Neuronal stem cell (in vitro differentiated cells): ENCODE measurements at regions not wholly inside any gene's neighbourhood (a gene's known extent, or its start where the extent isn't known, plus 50 kb on each side); places are given as distances from the start of the nearest gene placed in this dataset.

Source experiments
- DNase-seq: peaks from one replicate; pipeline ENCODE4 v3.0.0-alpha.2; 2013; ENCODE audit warnings: low spot score
- H2AFZ ChIP-seq: one replicate; pipeline ENCODE4 v1.6.1; 2013; ENCODE audit warnings: mild to moderate bottlenecking, low read length, inconsistent platforms
- H2AK5ac ChIP-seq: 2 replicates; pipeline ENCODE4 v1.6.1; 2013; ENCODE audit warnings: low read depth, mild to moderate bottlenecking, inconsistent platforms, low read length, moderate library complexity, mixed read lengths
- H2BK120ac ChIP-seq: 2 replicates; pipeline ENCODE4 v1.6.1; 2013; ENCODE audit warnings: low read depth, mild to moderate bottlenecking, inconsistent platforms, low read length, moderate library complexity, mixed read lengths
- H2BK12ac ChIP-seq: one replicate; pipeline ENCODE4 v1.6.1; 2013; ENCODE audit warnings: low read length, inconsistent platforms
- H2BK15ac ChIP-seq: 2 replicates; pipeline ENCODE4 v1.6.1; 2013; ENCODE audit warnings: mild to moderate bottlenecking, low read length, inconsistent platforms, mixed read lengths
- H2BK5ac ChIP-seq: one replicate; pipeline ENCODE4 v1.6.1; 2013; ENCODE audit warnings: inconsistent platforms, mild to moderate bottlenecking, low read length, moderate library complexity
- H3K14ac ChIP-seq: one replicate; pipeline ENCODE4 v1.6.1; 2013; ENCODE audit warnings: low read length, inconsistent platforms
- H3K18ac ChIP-seq: 2 replicates; pipeline ENCODE4 v1.6.1; 2013; ENCODE audit warnings: low read length, inconsistent platforms
- H3K23ac ChIP-seq: 2 replicates; pipeline ENCODE4 v1.6.1; 2013; ENCODE audit warnings: low read depth, mild to moderate bottlenecking, mixed read lengths, low read length, inconsistent platforms; ENCODE audit not compliant: poor library complexity
- H3K27ac ChIP-seq: replicated peaks from 3 replicates; pipeline ENCODE4 v1.5.1; 2013; ENCODE audit warnings: low read length, inconsistent platforms
- H3K27me3 ChIP-seq, 3 experiments: 2 replicates each; pipeline ENCODE4 v1.6.1; 2013; ENCODE audit warnings: low read length in 3 of 3, mild to moderate bottlenecking in 2 of 3, inconsistent platforms in 1 of 3, low read depth in 1 of 3, mixed read lengths in 1 of 3, moderate library complexity in 1 of 3; ENCODE audit not compliant: control insufficient read depth in 3 of 3, insufficient read depth in 3 of 3
- H3K36me3 ChIP-seq, 2 donors: replicated peaks in 1 of 2; 2 replicates each; pipeline ENCODE4 v1.6.1; 2013; ENCODE audit warnings: low read length in 2 of 2; ENCODE audit not compliant: control insufficient read depth in 2 of 2, insufficient read depth in 2 of 2
- H3K4ac ChIP-seq: 2 replicates; pipeline ENCODE4 v1.6.1; 2013; ENCODE audit warnings: inconsistent platforms, mild to moderate bottlenecking, low read length, moderate library complexity
- H3K4me1 ChIP-seq, 2 donors: 1 replicate in 1 of 2; 2 replicates in 1 of 2; pipeline ENCODE4 v1.6.1; 2013; ENCODE audit warnings: low read length in 2 of 2, low read depth in 1 of 2; ENCODE audit not compliant: control insufficient read depth in 2 of 2, insufficient read depth in 1 of 2
- H3K4me2 ChIP-seq: one replicate; pipeline ENCODE4 v1.6.1; 2013; ENCODE audit warnings: mild to moderate bottlenecking, low read length, inconsistent platforms; ENCODE audit not compliant: insufficient read depth, poor library complexity, severe bottlenecking
- H3K4me3 ChIP-seq, 2 donors: 2 replicates each; pipeline ENCODE4 v1.5.1; 2013; ENCODE audit warnings: low read length in 2 of 2, mild to moderate bottlenecking in 2 of 2, inconsistent platforms in 1 of 2, moderate library complexity in 1 of 2
- H3K79me1 ChIP-seq: one replicate; pipeline ENCODE4 v1.6.1; 2013; ENCODE audit warnings: low read depth, mild to moderate bottlenecking, inconsistent platforms, low read length, moderate library complexity
- H3K9ac ChIP-seq: one replicate; pipeline ENCODE4 v1.6.1; 2013; ENCODE audit warnings: mild to moderate bottlenecking, low read depth, low read length, inconsistent platforms; ENCODE audit not compliant: poor library complexity
- H3K9me3 ChIP-seq, 2 donors: replicated peaks in 1 of 2; 2 replicates each; pipeline versions ENCODE3 to v1.6.1; 2013; ENCODE audit warnings: low read length in 2 of 2, mild to moderate bottlenecking in 2 of 2, inconsistent platforms in 1 of 2, low read depth in 1 of 2, mixed read lengths in 1 of 2, moderate library complexity in 1 of 2; ENCODE audit not compliant: control insufficient read depth in 2 of 2, insufficient read depth in 1 of 2
- H4K8ac ChIP-seq: one replicate; pipeline ENCODE4 v1.6.1; 2013; ENCODE audit warnings: low read depth, mild to moderate bottlenecking, inconsistent platforms, low read length, moderate library complexity
- H4K91ac ChIP-seq: one replicate; pipeline ENCODE4 v1.6.1; 2013; ENCODE audit warnings: low read length, low read depth, mild to moderate bottlenecking, inconsistent platforms; ENCODE audit not compliant: poor library complexity
- WGBS, 2 donors: extraction: QIAGEN DNeasy Blood & Tissue Kit; methylation state at CpG; one replicate each; pipeline ENCODE4 v1.1.7; 2013; ENCODE audit warnings: missing lambda C conversion rate in 2 of 2, mixed read lengths in 1 of 2; ENCODE audit not compliant: insufficient read length in 2 of 2, insufficient replicate concordance in 1 of 2; ENCODE audit errors: extremely low coverage in 2 of 2; 5-methylcytosine and 5-hydroxymethylcytosine counted together

- H3K18ac ChIP-seq = no peak overlapping the region
- no peak overlapping the region for H3K4me2 ChIP-seq
- no peak overlapping the region for H4K91ac ChIP-seq
- H3K9me3 ChIP-seq = no peaks in the 10 kb centered on the region
- no CpG with 5 or more reads among the region's 2 CpGs for WGBS, 2 donors
- no peak overlapping the region for H4K8ac ChIP-seq
- no peak overlapping the region for H3K4ac ChIP-seq
- DNase-seq = no peak
- no peak overlapping the region for H2AK5ac ChIP-seq
- H3K27me3 ChIP-seq = no peaks in the 10 kb centered on the region
- no peak overlapping the region for H2BK12ac ChIP-seq
- no peak overlapping the region for H3K23ac ChIP-seq
- H2BK120ac ChIP-seq = no peak overlapping the region
- H3K79me1 ChIP-seq = no peaks in the 10 kb centered on the region
- no peak overlapping the region for H2AFZ ChIP-seq
- no peak overlapping the region for H2BK15ac ChIP-seq
- no peak overlapping the region for H3K4me3 ChIP-seq
- no peak overlapping the region for H3K14ac ChIP-seq
- no peaks in the 10 kb centered on the region for H3K36me3 ChIP-seq
- no peak overlapping the region for H3K27ac ChIP-seq
- no peaks in the 10 kb centered on the region for H3K4me1 ChIP-seq
- no peak overlapping the region for H3K9ac ChIP-seq
- no peak overlapping the region for H2BK5ac ChIP-seq
Observed at GRCh38 chr5:26034813-26035212, 1003.6 kb downstream of the CDH9 start.

GRCh38 chr5:26031481-26031880 lies 1006.9 kb downstream of the CDH9 start:
- no peak overlapping the region for H3K14ac ChIP-seq
- no CpG with 5 or more reads among the region's 3 CpGs for WGBS, 2 donors
- no peaks in the 10 kb centered on the region for H3K9me3 ChIP-seq
- H2BK12ac ChIP-seq = no peak overlapping the region
- DNase-seq = no peak
- no peak overlapping the region for H2AK5ac ChIP-seq
- no peak overlapping the region for H2BK120ac ChIP-seq
- H3K18ac ChIP-seq = no peak overlapping the region
- H3K23ac ChIP-seq = no peak overlapping the region
- H4K8ac ChIP-seq = no peak overlapping the region
- no peak overlapping the region for H2BK15ac ChIP-seq
- H2AFZ ChIP-seq = no peak overlapping the region
- no peak overlapping the region for H3K4me3 ChIP-seq
- H3K4ac ChIP-seq = no peak overlapping the region
- H3K36me3 ChIP-seq = no peaks in the 10 kb centered on the region
- no peaks in the 10 kb centered on the region for H3K79me1 ChIP-seq
- no peak overlapping the region for H3K27ac ChIP-seq
- H3K4me1 ChIP-seq = no peaks in the 10 kb centered on the region
- H2BK5ac ChIP-seq = no peak overlapping the region
- no peaks in the 10 kb centered on the region for H3K27me3 ChIP-seq
- no peak overlapping the region for H4K91ac ChIP-seq
- H3K9ac ChIP-seq = no peak overlapping the region
- no peak overlapping the region for H3K4me2 ChIP-seq

DNA sequence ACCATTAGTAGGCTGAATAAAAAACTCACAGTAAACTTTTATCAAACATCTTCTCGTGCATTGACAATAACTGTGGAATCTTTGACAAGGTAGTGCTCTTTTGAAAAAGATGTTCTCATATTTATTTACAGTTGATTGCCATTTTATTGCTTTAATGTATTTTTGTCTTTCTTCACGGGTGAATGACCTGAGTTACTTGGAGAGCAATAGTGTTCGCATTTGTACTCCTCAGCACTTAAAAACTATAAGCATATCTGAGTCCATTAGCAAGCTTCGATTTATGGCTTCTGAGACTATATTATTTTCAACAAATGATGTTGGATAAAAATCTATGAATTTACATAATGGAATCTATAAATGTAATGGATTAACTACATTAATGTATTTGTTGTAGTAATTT lies 1012.3 kb downstream of the CDH9 start:
- no peak overlapping the region for H3K23ac ChIP-seq
- H2AK5ac ChIP-seq = no peak overlapping the region
- WGBS, 2 donors = no CpG with 5 or more reads among the region's 4 CpGs

DNA sequence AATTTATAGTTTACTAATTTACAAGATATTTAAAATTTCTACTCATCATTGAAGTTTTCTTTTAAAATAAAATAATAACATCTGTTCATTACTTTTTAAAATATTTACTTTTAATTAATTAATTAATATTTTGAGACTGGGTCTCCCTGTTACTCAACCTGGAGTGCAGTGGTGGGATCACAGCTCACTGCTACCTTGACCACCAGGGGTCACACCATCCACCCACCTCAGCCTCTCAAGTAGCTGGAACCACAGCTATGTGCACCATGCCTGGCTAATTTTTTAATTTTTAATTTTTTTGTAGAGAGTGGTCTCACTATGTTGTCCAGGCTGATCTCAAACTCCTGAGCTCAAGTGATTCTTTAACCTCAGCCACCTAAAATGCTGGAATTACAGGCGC lies 1013.6 kb downstream of the CDH9 start:
- Histone ChIP-seq H2BK12ac (no peak overlapping the region), H2BK120ac (no peak overlapping the region), H3K27ac (no peak overlapping the region), H3K4me2 (no peak overlapping the region), H4K8ac (no peak overlapping the region), H2AFZ (no peak overlapping the region), H4K91ac (no peak overlapping the region), H3K4me3 (no peak overlapping the region), H2BK5ac (no peak overlapping the region), H3K79me1 (no peaks in the 10 kb centered on the region), H3K23ac (no peak overlapping the region), H3K27me3 (no peaks in the 10 kb centered on the region), H3K18ac (no peak overlapping the region), H3K9me3 (no peaks in the 10 kb centered on the region), H3K4ac (no peak overlapping the region), H3K14ac (no peak overlapping the region), H3K9ac (no peak overlapping the region), H3K4me1 (no peaks in the 10 kb centered on the region), H3K36me3 (no peaks in the 10 kb centered on the region), H2AK5ac (no peak overlapping the region), H2BK15ac (no peak overlapping the region)
- no peak for DNase-seq
- no CpG with 5 or more reads among the region's 1 CpG for WGBS, 2 donors

More for the DNA sequence above, 1012.3 kb downstream of the CDH9 start:
- Histone ChIP-seq H2BK5ac (no peak overlapping the region), H3K4ac (no peak overlapping the region), H3K9ac (no peak overlapping the region), H3K36me3 (no peaks in the 10 kb centered on the region), H2AFZ (no peak overlapping the region), H3K4me3 (no peak overlapping the region), H3K4me2 (no peak overlapping the region), H3K27ac (no peak overlapping the region), H2BK12ac (no peak overlapping the region), H3K79me1 (no peaks in the 10 kb centered on the region), H3K14ac (no peak overlapping the region), H3K9me3 (no peaks in the 10 kb centered on the region), H4K8ac (no peak overlapping the region), H2BK120ac (no peak overlapping the region), H3K27me3 (no peaks in the 10 kb centered on the region), H3K18ac (no peak overlapping the region), H2BK15ac (no peak overlapping the region), H3K4me1 (no peaks in the 10 kb centered on the region), H4K91ac (no peak overlapping the region)
- no peak for DNase-seq
